ENCODE measurements at regions not wholly inside any gene's neighbourhood (a gene's known extent, or its start where the extent isn't known, plus 50 kb on each side); places are given as distances from the start of the nearest gene placed in this dataset.
A peak's percentile ranks its signal among the peaks of the same experiment; 100 is the strongest.
"Not testable (repeated sequence)": the region's sequence is repeated elsewhere in the genome, so short reads cannot be mapped to it uniquely, and the experiment has no call there.

DNA sequence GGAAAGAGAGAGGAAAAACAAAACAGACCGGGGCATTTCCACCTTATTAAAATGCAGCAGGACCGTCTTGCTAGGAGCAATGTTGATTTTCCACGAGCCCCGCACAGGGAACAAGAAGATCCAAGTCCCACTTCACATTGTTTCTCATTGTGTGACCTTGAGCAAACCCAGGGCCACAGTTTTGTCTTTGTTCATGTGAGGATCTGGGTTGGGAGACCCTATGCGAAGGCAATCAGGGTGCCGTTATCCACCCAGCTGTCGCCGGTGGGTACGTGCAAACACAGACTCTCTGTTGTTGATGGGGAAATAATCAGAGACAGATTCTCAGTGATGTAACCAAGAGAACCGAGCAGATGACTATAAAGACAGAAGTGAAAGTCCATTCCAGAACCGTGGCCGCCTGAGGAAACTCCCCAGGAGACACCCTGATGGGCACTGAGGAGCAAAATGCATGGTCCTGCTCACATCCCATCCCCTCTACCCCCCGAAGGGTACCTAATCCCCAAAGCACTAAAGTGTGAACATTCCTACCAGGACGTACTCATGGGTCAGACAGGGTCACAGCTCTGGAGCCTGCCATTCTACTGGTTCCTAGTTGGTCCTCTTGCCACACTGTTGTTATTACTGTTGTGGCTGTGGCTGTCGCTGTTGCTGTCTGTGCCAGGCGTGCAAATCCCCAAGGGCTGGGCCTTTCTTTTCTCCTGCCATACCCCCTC lies 102.7 kb upstream of the RBPJ start:
- peak; percentile 44 for DNase-seq

- no peak for DNase-seq
Measured at GRCh38 chr4:26218677-26219605, 101.9 kb upstream of the RBPJ start.

DNA sequence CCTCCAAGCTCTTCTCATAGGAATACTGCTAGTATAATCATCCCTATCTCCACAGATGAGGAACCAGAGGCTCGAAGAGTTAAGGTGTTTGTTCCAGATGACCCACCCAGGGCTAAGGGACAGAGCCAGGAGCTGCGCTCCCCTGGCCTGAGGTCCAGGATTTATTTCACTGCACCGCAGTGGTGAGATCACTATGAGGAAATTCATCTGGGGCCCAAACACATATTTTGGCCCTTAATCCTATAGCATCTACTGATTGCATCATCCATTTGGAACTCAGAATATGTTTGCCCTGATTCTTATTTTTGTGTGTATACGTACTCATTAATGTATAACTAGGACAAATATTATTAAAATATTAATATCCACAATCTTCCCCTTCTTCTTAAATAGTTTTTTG lies 100.1 kb upstream of the RBPJ start:
- DNase-seq: no peak

DNA sequence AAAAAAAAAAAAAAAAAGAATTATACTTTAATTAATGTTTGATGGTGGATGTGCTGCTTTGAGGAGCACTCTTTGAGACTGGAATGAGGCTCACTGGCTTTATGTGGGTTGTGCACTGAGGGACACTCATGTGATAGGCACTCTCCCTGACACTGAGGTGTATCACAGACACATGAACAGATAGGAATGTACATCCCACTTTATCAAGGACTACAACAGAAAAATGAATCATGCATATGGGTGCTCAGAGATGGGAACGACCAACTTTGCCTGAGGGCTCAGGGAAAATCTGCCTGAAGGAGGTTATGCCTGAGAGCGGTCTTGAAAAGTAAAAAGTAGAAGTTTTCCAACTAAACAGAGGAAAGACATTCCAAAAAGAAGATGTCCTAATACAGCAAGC lies 97.7 kb upstream of the RBPJ start:
- no peak for DNase-seq

DNA sequence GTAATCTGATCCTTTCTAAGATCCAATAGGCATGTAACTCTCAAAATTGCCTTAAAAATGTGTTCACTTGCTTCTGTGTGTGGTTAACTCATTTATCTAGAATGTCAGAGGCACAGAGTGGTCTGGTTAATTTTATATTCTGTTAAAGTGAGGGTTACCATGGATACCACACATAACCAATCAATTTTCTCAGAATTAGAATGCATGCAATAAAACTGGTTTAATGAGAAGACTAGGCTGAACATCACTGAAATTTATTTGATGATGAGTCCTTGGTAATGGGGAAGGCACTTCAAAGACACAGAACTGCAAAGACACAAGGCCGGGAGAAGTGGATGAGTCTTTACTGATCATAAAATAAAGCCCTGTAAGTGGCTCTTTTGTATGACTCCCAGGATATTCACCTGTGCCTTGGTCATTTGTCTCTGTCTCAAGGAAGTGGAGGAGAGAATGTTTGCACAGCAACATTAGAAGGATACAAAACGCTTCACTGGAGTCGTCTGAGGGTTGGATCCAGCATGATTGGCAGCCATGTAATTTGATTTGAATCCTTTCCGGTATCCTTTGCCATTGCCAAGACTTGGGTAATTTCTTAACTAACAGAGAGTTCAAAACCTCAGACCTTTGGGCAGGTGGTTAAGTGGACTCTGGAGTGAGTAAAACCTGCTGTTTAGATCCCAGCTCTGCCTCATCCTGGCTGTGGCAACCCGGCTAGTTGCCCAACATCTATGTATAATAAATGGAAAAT lies 94.0 kb upstream of the RBPJ start:
- DNase-seq: no peak

DNA sequence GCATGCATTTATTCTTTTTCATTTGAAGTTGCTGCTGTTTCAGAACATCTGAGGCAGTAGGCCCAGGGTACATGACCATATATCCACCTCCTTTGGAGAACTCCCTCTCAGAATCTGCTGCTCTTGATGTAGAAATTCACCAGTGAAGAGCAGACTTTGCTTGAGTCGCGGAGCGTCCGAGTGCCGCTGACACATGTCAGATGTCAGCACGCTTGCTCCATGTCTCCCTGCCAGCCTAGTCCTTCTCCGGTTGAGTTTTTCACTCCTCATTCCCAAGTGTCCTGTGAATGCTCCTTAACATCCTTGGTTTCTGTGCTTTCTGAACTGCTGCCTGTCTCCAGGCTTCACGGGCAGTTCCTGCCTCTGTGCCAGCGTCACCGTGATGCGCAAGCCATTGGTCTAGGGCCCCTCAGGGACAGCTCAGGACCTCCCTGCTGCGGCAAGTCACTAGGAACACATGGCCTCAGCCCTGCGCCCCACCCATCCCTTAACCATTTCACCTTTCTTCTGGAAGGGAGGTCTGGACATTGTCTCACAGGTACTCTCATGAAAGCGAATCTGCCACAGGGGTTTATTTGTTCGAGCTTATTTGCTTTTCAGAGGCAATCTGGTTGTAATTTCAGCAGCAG lies 93.1 kb upstream of the RBPJ start:
- DNase-seq: no peak

GRCh38 chr4:26228883-26229282 lies 91.9 kb upstream of the RBPJ start:
- no peak for DNase-seq

DNA sequence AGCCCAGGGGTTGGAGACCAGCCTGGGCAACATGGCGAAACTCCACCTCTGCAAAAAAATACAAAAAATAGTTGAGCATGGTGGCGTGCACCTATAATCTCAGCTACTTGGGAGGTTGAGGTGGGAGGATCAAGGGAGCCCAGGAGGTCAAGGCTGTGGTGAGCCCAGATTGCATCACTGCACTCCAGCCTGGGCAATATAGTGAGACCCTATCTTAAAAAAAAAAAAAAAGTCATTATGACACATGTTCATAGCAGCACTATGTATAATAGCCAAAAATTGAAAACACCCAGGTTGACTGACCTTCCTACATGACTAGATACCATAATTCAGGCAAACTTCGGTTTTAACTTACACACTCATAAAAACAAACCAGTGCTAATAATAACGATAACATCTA lies 90.8 kb upstream of the RBPJ start:
- DNase-seq: no peak

DNA sequence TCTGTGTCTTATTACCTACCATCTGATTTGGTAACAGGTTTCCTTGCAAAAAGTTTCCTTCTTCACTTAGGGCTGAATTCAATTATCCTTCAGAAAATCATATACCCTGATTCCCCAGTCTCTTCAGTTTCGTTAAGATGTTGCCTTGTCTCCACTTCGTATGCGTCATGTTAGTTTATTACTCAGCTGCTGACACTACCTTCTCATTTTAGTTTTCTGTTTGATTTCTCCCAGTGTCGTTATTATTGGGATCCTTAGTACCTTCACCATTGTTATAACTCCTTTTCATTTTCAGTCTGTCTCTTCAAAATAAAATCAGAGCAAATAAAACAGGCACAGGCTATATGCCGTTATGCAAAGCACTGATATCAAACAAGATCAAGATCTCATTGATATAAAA lies 87.5 kb upstream of the RBPJ start:
- DNase-seq: no peak

DNA sequence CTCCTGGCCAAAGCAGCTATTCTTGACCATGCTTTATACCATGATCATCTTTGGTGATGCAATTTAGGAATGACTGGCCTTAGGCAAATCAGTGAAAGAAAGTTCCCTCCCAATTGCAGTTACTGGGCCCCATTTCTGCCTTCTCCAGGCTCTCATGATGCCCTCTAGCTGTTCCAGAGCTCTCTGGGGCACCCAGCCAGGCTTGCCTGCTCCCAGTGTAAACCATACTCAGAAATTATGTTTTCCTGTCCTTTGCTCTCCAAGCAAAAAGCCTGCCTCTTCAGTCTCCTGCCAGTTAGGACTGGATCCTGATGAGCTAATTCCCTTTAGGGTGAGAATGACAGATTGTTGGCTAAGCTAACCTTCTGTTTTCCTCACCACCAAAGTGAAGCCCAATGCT lies 85.3 kb upstream of the RBPJ start:
- peak; percentile 54 for DNase-seq

GRCh38 chr4:26237916-26238315 lies 82.9 kb upstream of the RBPJ start:
- no peak for DNase-seq

- DNase-seq: no peak
Measured at GRCh38 chr4:26238426-26238777, 82.4 kb upstream of the RBPJ start.

DNA sequence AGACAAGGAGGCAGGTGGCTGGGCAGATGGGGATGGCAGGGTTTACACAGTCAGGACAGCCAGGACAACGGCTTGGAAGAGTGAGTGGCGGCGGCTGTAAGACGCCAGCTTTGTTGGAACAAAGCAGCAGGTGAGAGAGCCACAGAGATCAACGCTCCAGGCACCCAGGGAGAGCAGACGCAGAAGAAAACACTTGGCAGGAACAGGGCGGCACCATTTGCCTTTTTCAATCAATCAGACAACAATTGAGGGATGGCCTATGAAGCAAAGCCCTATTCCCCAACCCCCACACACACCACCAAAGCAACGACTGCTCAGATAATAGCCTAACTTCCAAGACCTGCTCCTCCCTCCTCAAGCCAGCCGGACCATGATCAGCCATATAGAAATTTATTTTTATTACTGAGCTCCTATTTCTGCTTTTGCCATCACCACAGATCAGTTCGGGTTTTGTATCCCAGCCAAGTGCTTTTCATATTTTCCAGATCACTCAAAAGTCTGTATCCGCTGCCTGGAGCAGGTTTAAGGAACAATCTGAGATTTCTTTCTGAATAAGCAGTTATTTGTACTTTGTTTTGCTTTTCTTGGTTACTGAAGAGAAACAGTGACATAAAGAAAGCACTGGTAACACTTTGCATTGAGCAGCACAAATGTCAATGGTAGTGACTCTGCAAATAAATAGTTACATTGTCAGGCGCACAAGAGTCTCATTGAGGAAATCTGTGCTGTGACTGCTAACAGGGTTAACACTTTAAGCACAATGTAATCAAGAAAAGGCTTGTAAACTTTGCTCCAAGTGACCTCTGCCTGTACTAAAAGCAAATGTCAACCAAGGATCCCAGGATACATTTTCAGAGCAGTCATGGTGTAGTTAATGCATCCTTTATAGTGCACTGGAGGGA lies 81.8 kb upstream of the RBPJ start:
- DNase-seq: peak; percentile 64

DNA sequence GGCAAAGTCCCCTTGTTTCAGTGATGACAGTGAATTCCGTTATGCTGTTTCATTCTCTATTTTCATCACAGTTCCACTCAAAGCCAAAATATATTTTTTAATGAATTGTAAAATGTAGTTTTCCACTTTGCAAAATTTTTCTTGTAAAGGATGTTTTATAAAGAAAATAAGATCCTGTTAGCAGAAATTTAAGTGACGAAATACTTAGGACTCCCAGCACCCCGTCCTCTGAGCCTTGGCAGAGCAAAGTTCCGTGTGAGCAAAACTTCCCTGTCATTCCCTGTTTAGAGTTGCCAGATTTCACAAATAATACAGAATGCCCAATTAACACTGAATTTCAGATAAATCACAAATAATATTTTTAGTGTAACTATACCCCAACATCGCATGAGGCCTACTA lies 81.0 kb upstream of the RBPJ start:
- no peak for DNase-seq

DNA sequence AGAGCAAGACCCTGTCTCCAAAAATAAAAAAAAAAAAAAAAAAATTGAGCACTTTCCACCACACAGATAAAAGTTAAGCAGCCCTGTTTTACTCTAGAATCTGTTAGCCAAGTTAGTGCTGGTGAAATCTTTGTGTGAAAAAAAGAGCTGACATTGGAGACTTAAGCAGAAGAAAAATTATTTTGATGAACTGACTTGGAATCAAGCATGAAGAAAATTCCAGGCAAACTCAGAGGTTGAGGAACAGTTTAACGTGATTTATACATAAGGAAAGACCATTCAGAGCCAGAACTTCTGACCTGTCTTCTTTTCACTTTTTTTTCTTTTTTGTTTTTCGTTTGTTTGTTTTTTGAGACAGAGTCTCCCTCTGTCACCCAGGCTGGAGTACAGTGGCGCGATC lies 79.6 kb upstream of the RBPJ start:
- DNase-seq: no peak

DNA sequence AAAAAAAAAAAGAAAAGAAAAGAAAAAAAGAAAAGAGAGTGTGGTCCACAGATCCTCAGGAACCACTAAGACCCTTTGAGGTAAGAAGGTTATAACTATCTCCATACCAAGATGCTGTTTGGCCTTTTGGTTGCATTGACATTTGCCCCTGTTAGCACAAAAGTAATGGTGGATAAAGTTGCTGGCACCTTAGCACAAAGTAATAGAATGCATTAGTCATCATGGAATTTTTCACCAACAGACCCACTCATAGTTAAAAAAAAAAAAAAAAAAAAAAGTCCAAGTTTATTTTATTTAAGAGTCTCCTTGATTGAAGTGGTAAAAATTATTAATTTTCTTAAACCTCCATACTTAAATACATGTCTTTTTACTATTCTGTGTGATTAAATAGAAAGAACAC lies 78.4 kb upstream of the RBPJ start:
- DNase-seq: no peak

- not testable (repeated sequence) for DNase-seq
Measured at GRCh38 chr4:26244138-26244537, 76.7 kb upstream of the RBPJ start.

- DNase-seq: peak; percentile 45
Measured at GRCh38 chr4:26248647-26249046, 72.2 kb upstream of the RBPJ start.

GRCh38 chr4:26252349-26253025 lies 68.3 kb upstream of the RBPJ start:
- no peak for DNase-seq

GRCh38 chr4:26253968-26254367 lies 66.8 kb upstream of the RBPJ start:
- no peak for DNase-seq

DNA sequence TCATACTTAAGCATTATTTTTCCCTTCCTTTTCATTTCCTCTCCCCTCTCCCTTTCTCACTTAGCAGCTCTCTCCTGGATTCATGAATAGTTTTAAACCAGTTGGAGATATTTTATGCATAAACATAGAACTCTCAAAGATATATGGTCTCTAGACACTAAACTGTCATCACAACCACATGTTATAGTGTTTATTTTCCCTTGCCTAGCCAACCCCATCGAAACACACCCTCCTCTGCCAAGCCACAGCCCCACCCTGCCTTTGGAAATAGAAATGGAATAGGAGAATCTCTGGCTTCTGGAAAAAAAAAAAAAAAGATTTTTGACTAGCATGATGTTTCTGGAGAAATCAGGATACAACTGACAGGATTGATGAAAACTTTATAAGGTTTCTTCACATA lies 64.8 kb upstream of the RBPJ start:
- peak; percentile 79 for DNase-seq
